ENCODE measurements at regions not wholly inside any gene's neighbourhood (a gene's known extent, or its start where the extent isn't known, plus 50 kb on each side); places are given as distances from the start of the nearest gene placed in this dataset.
"Not testable (repeated sequence)": the region's sequence is repeated elsewhere in the genome, so short reads cannot be mapped to it uniquely, and the experiment has no call there.

DNA sequence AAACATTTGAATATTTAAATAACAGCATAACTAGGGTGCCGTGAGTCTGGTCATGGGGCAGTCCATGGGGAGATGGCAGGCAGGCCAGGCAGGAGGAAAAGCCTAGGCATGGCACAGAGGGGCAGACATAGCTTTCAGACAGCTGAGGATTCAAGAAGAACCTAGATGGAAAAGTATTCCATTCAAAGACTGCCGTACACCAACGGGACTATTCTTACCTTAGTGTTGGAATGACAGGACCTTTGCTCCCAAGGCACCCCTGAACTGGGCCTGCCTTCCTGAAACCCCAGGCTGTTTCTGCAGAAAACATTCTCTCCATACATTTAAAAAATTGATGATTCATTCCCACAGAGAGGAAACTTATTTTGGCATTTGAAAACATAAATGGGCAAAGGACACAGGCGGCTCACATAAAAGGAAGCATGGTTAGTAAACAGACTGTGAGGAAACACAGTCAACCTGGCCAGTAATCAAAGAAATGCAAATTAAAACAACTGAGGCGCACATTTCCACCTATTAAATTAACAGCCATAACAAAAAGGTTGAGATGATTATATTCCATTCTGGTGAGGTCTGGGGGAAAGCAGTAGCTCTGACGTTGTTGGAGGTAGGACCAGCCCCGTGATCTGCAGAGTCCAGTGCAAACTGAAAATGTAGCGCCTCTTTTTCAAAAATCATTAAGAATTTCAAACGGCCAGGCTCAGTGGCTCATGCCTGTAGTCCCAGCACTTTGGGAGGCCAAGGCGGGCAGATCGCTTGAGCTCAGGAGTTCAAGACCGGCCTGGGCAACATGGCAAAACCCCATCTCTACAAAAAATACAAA lies 71.3 kb upstream of the SMAD3 start:
- Mint-ChIP-seq H3K9me3 (peaks cover 13% of the 10 kb centered on the region), H3K36me3 (ENCODE audit: low read depth) (no peaks in the 10 kb centered on the region)

DNA sequence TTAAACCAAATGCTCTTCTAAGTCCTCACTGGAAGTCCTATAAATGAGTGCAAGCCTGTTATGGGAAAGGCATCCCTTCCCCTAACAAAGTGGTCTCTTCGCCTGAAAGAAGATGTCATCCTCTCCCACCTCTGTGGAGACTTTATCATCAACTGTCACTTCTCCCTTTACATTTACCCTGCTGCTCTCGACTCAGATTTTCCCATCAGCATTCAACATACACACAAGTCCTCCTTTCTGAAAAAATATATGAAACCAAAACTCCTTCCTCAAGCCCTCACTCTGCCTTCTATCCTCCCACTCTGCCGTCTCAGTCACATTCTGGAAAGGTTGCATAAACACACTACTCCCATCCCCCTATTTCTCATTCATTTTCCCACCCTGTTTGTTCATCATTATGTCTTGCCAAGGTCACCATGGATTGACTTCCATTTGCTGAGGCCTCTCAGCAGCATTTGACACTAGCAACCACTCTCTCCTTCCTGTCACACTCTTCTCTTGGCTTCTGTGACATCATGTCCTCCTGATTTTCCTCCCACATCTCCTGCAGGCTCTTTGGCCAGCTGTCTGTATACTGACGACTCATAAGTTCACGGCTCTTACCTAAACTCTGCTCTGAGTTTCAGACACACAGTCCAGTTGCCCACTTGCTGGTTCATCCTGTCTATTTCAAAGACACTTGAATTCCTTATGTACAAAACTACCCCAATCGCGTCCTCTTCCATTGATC lies 70.3 kb upstream of the SMAD3 start:
- H3K27me3 Mint-ChIP-seq (ENCODE audit: low read depth): no peaks in the 10 kb centered on the region
- no peaks in the 10 kb centered on the region for H3K4me1 Mint-ChIP-seq
- TF ChIP-seq, protein P1, sequence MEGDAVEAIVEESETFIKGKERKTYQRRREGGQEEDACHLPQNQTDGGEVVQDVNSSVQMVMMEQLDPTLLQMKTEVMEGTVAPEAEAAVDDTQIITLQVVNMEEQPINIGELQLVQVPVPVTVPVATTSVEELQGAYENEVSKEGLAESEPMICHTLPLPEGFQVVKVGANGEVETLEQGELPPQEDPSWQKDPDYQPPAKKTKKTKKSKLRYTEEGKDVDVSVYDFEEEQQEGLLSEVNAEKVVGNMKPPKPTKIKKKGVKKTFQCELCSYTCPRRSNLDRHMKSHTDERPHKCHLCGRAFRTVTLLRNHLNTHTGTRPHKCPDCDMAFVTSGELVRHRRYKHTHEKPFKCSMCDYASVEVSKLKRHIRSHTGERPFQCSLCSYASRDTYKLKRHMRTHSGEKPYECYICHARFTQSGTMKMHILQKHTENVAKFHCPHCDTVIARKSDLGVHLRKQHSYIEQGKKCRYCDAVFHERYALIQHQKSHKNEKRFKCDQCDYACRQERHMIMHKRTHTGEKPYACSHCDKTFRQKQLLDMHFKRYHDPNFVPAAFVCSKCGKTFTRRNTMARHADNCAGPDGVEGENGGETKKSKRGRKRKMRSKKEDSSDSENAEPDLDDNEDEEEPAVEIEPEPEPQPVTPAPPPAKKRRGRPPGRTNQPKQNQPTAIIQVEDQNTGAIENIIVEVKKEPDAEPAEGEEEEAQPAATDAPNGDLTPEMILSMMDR (IDR thresholded peaks at IDR 0.05; ENCODE audit: unreplicated experiment in 3 of 3): no peak
- no peak overlapping the region for H3K4me3 Mint-ChIP-seq
- H3K27ac Mint-ChIP-seq: no peak overlapping the region
- H3K36me3 Mint-ChIP-seq (ENCODE audit: low read depth): no peaks in the 10 kb centered on the region
- peaks cover 9% of the 10 kb centered on the region for H3K9me3 Mint-ChIP-seq

More for the DNA sequence above, 71.3 kb upstream of the SMAD3 start:
- TF ChIP-seq, protein P1 (IDR thresholded peaks at IDR 0.05; ENCODE audit: unreplicated experiment in 3 of 3): no peak
- no peaks in the 10 kb centered on the region for H3K4me1 Mint-ChIP-seq
- H3K27me3 Mint-ChIP-seq (ENCODE audit: low read depth): no peaks in the 10 kb centered on the region
- H3K4me3 Mint-ChIP-seq: no peak overlapping the region
- no peak overlapping the region for H3K27ac Mint-ChIP-seq

- peaks cover 5% of the 10 kb centered on the region for H3K9me3 Mint-ChIP-seq
- H3K27me3 Mint-ChIP-seq (ENCODE audit: low read depth): no peaks in the 10 kb centered on the region
- no peak overlapping the region for H3K27ac Mint-ChIP-seq
- no peak overlapping the region for H3K4me3 Mint-ChIP-seq
- H3K4me1 Mint-ChIP-seq: no peaks in the 10 kb centered on the region
- no peaks in the 10 kb centered on the region for H3K36me3 Mint-ChIP-seq (ENCODE audit: low read depth)
- TF ChIP-seq, protein P1 (IDR thresholded peaks at IDR 0.05; ENCODE audit: unreplicated experiment in 3 of 3): no peak
Measured at GRCh38 chr15:66996094-66996493, 69.3 kb upstream of the SMAD3 start.

DNA sequence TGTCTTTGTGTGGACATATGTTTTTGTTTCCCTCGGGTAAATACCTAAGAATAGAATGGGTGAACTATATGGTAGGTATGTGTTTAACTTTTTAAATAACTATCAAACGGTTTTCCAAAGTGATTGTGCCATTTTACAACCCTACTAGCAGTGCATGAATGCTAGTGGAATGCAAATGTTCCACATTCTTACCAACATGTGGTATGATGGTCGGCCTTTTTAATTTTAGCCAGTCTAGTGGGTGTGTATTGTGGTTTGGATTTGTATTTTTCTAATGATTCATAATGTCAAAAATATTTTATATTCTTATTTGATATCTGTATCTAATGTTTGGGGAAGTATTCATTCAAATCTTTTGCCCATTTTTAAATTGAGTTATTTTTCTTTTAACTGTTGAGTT lies 68.2 kb upstream of the SMAD3 start:
- Mint-ChIP-seq H3K27ac (no peak overlapping the region), H3K36me3 (ENCODE audit: low read depth) (no peaks in the 10 kb centered on the region), H3K27me3 (ENCODE audit: low read depth) (no peaks in the 10 kb centered on the region), H3K4me3 (no peak overlapping the region), H3K4me1 (no peaks in the 10 kb centered on the region), H3K9me3 (peaks cover 5% of the 10 kb centered on the region)
- TF ChIP-seq, protein P1 (IDR thresholded peaks at IDR 0.05; ENCODE audit: unreplicated experiment in 3 of 3): no peak

DNA sequence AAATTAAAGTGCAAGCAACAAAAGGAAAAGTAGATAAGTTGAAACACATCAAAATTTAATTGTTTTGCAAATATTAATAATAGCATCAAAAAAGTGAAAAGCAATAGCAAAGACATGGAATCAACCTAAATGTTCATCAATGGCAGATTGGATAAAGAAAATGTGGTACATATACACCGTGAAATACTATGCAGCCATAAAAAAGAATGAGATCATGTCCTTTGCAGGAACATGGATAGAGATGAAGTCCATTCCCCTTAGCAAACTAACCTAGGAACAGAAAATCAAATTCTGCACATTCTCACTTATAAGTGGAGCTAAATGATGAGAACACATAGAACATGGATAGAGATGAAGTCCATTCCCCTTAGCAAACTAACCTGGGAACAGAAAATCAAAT lies 67.2 kb upstream of the SMAD3 start:
- not testable (repeated sequence) for H3K4me1 Mint-ChIP-seq; H3K27ac Mint-ChIP-seq; H3K27me3 Mint-ChIP-seq (ENCODE audit: low read depth); H3K36me3 Mint-ChIP-seq (ENCODE audit: low read depth); H3K9me3 Mint-ChIP-seq; H3K4me3 Mint-ChIP-seq

GRCh38 chr15:66999046-66999968 lies 66.1 kb upstream of the SMAD3 start:
- Mint-ChIP-seq H3K4me1 (peaks cover 9% of the 10 kb centered on the region), H3K36me3 (ENCODE audit: low read depth) (no peaks in the 10 kb centered on the region), H3K27me3 (ENCODE audit: low read depth) (no peaks in the 10 kb centered on the region), H3K27ac (no peak overlapping the region), H3K9me3 (peaks cover 5% of the 10 kb centered on the region), H3K4me3 (no peak overlapping the region)
- TF ChIP-seq, protein P1 (IDR thresholded peaks at IDR 0.05; ENCODE audit: unreplicated experiment in 3 of 3): no peak
